ENCODE measurements at regions not wholly inside any gene's neighbourhood (a gene's known extent, or its start where the extent isn't known, plus 50 kb on each side); places are given as distances from the start of the nearest gene placed in this dataset.
A peak's percentile ranks its signal among the peaks of the same experiment; 100 is the strongest.

- no peak for DNase-seq (ENCODE audit: low read depth in 2 of 2)
- TF ChIP-seq CTCF (IDR thresholded peaks at IDR 0.05; ENCODE audit: low read depth, low read length) = no peak
- no peak overlapping the region for H3K4me3 ChIP-seq (replicated peaks in 1 of 2; ENCODE audit: low read depth in 2 of 2, low read length in 2 of 2)
Measured at GRCh38 chr10:101299211-101299610, 54.8 kb upstream of the BTRC start.

- TF ChIP-seq CTCF (IDR thresholded peaks at IDR 0.05; ENCODE audit: low read depth, low read length) = peak; percentile 48
- H3K4me3 ChIP-seq (replicated peaks in 1 of 2; ENCODE audit: low read depth in 2 of 2, low read length in 2 of 2) = no peak overlapping the region
- peak; percentile 55 to 58 for DNase-seq (ENCODE audit: low read depth in 2 of 2)
Measured at GRCh38 chr10:101301111-101301731, 52.7 kb upstream of the BTRC start.

- no peak for TF ChIP-seq CTCF (IDR thresholded peaks at IDR 0.05; ENCODE audit: low read depth, low read length)
- H3K4me3 ChIP-seq (replicated peaks in 1 of 2; ENCODE audit: low read depth in 2 of 2, low read length in 2 of 2) = no peak overlapping the region
- DNase-seq (ENCODE audit: low read depth in 2 of 2) = no peak
Measured at GRCh38 chr10:101303087-101303703, 50.8 kb upstream of the BTRC start.

Measured in cardiac fibroblast (primary cell).